Osteoblast (primary cell): ENCODE measurements at regions not wholly inside any gene's neighbourhood (a gene's known extent, or its start where the extent isn't known, plus 50 kb on each side); places are given as distances from the start of the nearest gene placed in this dataset.

Experiments
- DNase-seq: peaks from one replicate; pipeline ENCODE4 v3.0.0; 2011; ENCODE audit warnings: low spot score, mixed read lengths; ENCODE audit not compliant: insufficient read length; ENCODE audit errors: missing footprints
- H2AFZ ChIP-seq: 2 replicates; pipeline ENCODE4 v1.6.0; 2011; ENCODE audit warnings: mild to moderate bottlenecking, low read length
- H3K27ac ChIP-seq: 2 replicates; pipeline ENCODE4 v1.5.1; 2011; ENCODE audit warnings: mild to moderate bottlenecking, low read depth, low read length, moderate library complexity
- H3K27me3 ChIP-seq: 2 replicates; pipeline ENCODE4 v1.6.0; 2012; ENCODE audit warnings: mild to moderate bottlenecking, control low read depth, inconsistent platforms, low read length, moderate library complexity; ENCODE audit not compliant: insufficient read depth
- H3K36me3 ChIP-seq: 2 replicates; pipeline ENCODE4 v1.5.1; 2011; ENCODE audit warnings: mild to moderate bottlenecking, low read length, control low read depth, moderate library complexity; ENCODE audit not compliant: insufficient read depth
- H3K4me1 ChIP-seq: 2 replicates; pipeline ENCODE4 v1.5.1; 2011; ENCODE audit warnings: mild to moderate bottlenecking, low read length, control low read depth, moderate library complexity; ENCODE audit not compliant: insufficient read depth
- H3K4me2 ChIP-seq: 2 replicates; pipeline ENCODE4 v1.6.0; 2011; ENCODE audit warnings: mild to moderate bottlenecking, low read length; ENCODE audit not compliant: insufficient read depth
- H3K4me3 ChIP-seq: fragments of 200-600 bp; sonication (generic); 3 replicates; pipeline ENCODE4 v1.5.1; 2012; ENCODE audit warnings: mild to moderate bottlenecking, low read length, inconsistent platforms; ENCODE audit not compliant: insufficient read depth
- H3K79me2 ChIP-seq: 2 replicates; pipeline ENCODE4 v1.6.0; 2012; ENCODE audit warnings: mild to moderate bottlenecking, low read length, control low read depth, inconsistent platforms; ENCODE audit not compliant: insufficient read depth
- H3K9me3 ChIP-seq: 2 replicates; pipeline ENCODE4 v1.5.1; 2011; ENCODE audit warnings: low read depth, low read length, control low read depth
- H4K20me1 ChIP-seq: 2 replicates; pipeline ENCODE4 v1.6.0; 2012; ENCODE audit warnings: mild to moderate bottlenecking, low read length, control low read depth; ENCODE audit not compliant: insufficient read depth
- CTCF ChIP-seq: IDR thresholded peaks from 2 replicates; pipeline ENCODE4 v1.5.1; 2011; ENCODE audit warnings: mild to moderate bottlenecking, low read depth, low read length, moderate library complexity; ENCODE audit errors: extremely low read depth

GRCh38 chr10:4649471-4649870, 176.5 kb upstream of the AKR1E2 start:
- H3K4me1 ChIP-seq = peaks cover 18% of the 10 kb centered on the region
- H3K4me3 ChIP-seq = no peak overlapping the region
- no peaks in the 10 kb centered on the region for H3K27me3 ChIP-seq
- H3K9me3 ChIP-seq = no peaks in the 10 kb centered on the region
- peak overlapping the region; percentile 30 for H3K4me2 ChIP-seq
- no peaks in the 10 kb centered on the region for H3K79me2 ChIP-seq
- H4K20me1 ChIP-seq = no peaks in the 10 kb centered on the region
- H3K27ac ChIP-seq = no peak overlapping the region
- H2AFZ ChIP-seq = no peak overlapping the region
- H3K36me3 ChIP-seq = no peaks in the 10 kb centered on the region
- TF ChIP-seq CTCF = no peak
- no peak for DNase-seq

- no peaks in the 10 kb centered on the region for H3K36me3 ChIP-seq
- no peak overlapping the region for H3K27ac ChIP-seq
- no peak for TF ChIP-seq CTCF
- no peaks in the 10 kb centered on the region for H3K9me3 ChIP-seq
- H4K20me1 ChIP-seq = no peaks in the 10 kb centered on the region
- peaks cover 18% of the 10 kb centered on the region for H3K4me1 ChIP-seq
- H3K27me3 ChIP-seq = no peaks in the 10 kb centered on the region
- no peak overlapping the region for H2AFZ ChIP-seq
- no peak overlapping the region for H3K4me2 ChIP-seq
- no peak overlapping the region for H3K4me3 ChIP-seq
- no peak for DNase-seq
- no peaks in the 10 kb centered on the region for H3K79me2 ChIP-seq
Measured at GRCh38 chr10:4648999-4649398, 177.0 kb upstream of the AKR1E2 start.

GRCh38 chr10:4647109-4647785, 178.8 kb upstream of the AKR1E2 start:
- no peak overlapping the region for H3K4me2 ChIP-seq
- no peak for DNase-seq
- H3K79me2 ChIP-seq = no peaks in the 10 kb centered on the region
- H3K4me1 ChIP-seq = peaks cover 18% of the 10 kb centered on the region
- H3K4me3 ChIP-seq = no peak overlapping the region
- H2AFZ ChIP-seq = peak overlapping the region; percentile 26
- peak overlapping the region; percentile 67 for H3K27ac ChIP-seq
- no peaks in the 10 kb centered on the region for H4K20me1 ChIP-seq
- no peaks in the 10 kb centered on the region for H3K9me3 ChIP-seq
- no peaks in the 10 kb centered on the region for H3K36me3 ChIP-seq
- no peak for TF ChIP-seq CTCF
- no peaks in the 10 kb centered on the region for H3K27me3 ChIP-seq

GRCh38 chr10:4646547-4646946, 179.5 kb upstream of the AKR1E2 start:
- Histone ChIP-seq H3K27ac (peak overlapping the region; percentile 67), H3K27me3 (no peaks in the 10 kb centered on the region), H3K4me3 (no peak overlapping the region), H3K36me3 (no peaks in the 10 kb centered on the region), H3K4me1 (peaks cover 18% of the 10 kb centered on the region), H3K79me2 (no peaks in the 10 kb centered on the region), H3K4me2 (no peak overlapping the region), H2AFZ (peak overlapping the region; percentile 26), H4K20me1 (no peaks in the 10 kb centered on the region), H3K9me3 (no peaks in the 10 kb centered on the region)
- no peak for TF ChIP-seq CTCF
- no peak for DNase-seq
